NB4 (cell line): ENCODE measurements at regions not wholly inside any gene's neighbourhood (a gene's known extent, or its start where the extent isn't known, plus 50 kb on each side); places are given as distances from the start of the nearest gene placed in this dataset.
A peak's percentile ranks its signal among the peaks of the same experiment; 100 is the strongest.

ENCODE experiments used
- DNase-seq: peaks from one replicate; pipeline ENCODE4 v3.0.0; 2010; ENCODE audit warnings: low read depth
- H3K4me3 ChIP-seq: one replicate; pipeline ENCODE4 v1.5.1; 2011; ENCODE audit warnings: mild to moderate bottlenecking, low read depth, low read length, moderate library complexity
- MYC ChIP-seq: IDR thresholded peaks from 2 replicates; pipeline ENCODE4 v1.6.1; 2011; ENCODE audit warnings: low read depth, low read length
- POLR2A ChIP-seq: IDR thresholded peaks from 2 replicates; pipeline ENCODE4 v1.6.1; 2011; ENCODE audit warnings: mild to moderate bottlenecking; ENCODE audit not compliant: insufficient read length; ENCODE audit errors: extremely low read depth
- TF ChIP-seq, protein P1 (sequence below): IDR thresholded peaks from 2 replicates; pipeline ENCODE4 v1.6.1; 2011; ENCODE audit warnings: low read depth, low read length
- TF ChIP-seq, protein P2 (sequence below): IDR thresholded peaks from one replicate; pipeline ENCODE4 v1.5.1; 2012; ENCODE audit warnings: low read depth, low read length

DNA sequence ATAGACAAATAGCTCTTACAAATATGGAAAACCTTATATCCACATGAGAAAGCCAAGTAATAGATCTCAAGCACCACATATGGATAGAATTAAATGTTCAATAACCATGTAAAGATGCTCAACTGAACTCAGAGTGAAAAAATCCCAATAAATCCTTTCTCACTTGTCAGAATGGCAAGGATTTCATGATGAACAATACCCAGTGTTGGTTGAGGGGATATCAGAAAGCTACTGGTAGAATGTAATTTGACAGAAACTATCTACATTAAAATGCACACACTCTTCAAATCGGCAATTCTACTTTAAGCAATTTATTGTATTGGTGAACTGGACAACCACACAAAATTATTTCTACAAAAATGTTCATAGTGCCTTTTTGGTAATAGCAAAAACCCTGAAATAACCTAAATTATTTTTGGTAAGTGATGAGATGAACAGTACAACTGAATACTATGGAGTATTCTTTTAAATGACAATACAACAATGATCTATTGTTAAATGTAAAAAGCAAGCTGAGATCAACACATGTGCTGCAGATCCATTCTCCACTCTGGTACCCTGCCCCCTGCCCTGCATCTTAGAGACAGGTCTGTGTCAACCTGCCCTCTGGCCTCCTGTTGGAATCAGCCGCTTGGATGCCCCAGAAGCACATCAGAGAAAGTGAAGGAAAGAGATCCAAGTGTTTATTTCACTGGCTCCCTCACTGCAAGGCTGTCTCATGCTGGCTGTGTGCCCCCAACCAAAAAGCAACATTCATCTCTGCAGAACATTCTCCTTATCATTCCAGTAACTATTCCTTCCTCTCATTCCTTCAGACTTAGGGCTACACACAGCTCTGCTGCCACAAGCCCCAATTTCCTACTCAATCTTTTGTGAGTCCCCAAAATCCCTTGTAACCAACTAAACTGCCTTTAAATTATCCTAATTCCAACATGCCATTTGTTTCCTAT lies 442.5 kb downstream of the LRATD1 start:
- TF ChIP-seq MYC, result no peak
- TF ChIP-seq, protein P1, sequence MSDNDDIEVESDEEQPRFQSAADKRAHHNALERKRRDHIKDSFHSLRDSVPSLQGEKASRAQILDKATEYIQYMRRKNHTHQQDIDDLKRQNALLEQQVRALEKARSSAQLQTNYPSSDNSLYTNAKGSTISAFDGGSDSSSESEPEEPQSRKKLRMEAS, result no peak
- TF ChIP-seq, protein P2, sequence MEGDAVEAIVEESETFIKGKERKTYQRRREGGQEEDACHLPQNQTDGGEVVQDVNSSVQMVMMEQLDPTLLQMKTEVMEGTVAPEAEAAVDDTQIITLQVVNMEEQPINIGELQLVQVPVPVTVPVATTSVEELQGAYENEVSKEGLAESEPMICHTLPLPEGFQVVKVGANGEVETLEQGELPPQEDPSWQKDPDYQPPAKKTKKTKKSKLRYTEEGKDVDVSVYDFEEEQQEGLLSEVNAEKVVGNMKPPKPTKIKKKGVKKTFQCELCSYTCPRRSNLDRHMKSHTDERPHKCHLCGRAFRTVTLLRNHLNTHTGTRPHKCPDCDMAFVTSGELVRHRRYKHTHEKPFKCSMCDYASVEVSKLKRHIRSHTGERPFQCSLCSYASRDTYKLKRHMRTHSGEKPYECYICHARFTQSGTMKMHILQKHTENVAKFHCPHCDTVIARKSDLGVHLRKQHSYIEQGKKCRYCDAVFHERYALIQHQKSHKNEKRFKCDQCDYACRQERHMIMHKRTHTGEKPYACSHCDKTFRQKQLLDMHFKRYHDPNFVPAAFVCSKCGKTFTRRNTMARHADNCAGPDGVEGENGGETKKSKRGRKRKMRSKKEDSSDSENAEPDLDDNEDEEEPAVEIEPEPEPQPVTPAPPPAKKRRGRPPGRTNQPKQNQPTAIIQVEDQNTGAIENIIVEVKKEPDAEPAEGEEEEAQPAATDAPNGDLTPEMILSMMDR, result no peak
- no peak for TF ChIP-seq POLR2A
- H3K4me3 ChIP-seq, result no peak overlapping the region
- DNase-seq, result no peak

DNA sequence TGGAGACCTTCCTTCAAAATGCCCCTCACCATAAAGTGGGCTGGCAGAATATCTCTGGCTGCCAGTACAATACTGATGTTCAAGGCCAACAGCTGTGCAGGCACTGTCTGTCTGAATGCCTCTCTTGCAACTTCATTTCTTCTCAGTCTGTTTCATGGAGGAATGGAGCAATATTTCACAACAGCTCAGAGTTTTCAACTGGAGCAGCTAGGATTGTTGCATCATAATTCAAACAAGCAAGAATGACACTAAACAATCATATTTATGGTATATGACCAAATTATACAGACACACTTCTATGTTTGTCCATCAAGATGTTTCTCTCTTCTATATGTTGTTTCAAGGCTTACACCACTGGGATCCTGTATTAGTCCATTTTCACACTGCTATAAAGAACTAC lies 444.2 kb downstream of the LRATD1 start:
- DNase-seq, result peak; percentile 11
- no peak overlapping the region for H3K4me3 ChIP-seq

DNA sequence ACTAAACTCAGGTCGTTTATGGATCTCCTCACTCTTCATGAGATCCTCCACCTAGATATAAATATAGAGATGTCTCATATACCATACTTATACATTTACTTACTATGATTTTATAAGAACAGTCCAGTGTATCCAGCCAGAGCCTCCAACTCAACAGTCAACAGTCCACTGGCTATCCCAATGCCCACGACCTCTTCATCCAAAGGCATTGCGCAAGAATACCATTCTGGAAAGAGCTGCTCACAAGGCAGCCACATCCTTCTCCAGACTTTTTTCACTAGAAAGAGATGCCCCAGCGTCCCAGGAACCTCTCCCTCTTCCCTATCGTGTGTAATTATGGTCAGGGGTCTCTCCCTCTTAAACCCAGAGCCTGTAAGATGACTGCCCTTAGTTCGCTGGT lies 448.8 kb downstream of the LRATD1 start:
- H3K4me3 ChIP-seq, result no peak overlapping the region
- TF ChIP-seq MYC (no peak), POLR2A (no peak)
- TF ChIP-seq, protein P1, result no peak
- TF ChIP-seq, protein P2, result no peak
- no peak for DNase-seq

More for the DNA sequence above, 444.2 kb downstream of the LRATD1 start:
- TF ChIP-seq, protein P2, result no peak
- no peak for TF ChIP-seq POLR2A
- TF ChIP-seq MYC, result no peak
- TF ChIP-seq, protein P1, result no peak

DNA sequence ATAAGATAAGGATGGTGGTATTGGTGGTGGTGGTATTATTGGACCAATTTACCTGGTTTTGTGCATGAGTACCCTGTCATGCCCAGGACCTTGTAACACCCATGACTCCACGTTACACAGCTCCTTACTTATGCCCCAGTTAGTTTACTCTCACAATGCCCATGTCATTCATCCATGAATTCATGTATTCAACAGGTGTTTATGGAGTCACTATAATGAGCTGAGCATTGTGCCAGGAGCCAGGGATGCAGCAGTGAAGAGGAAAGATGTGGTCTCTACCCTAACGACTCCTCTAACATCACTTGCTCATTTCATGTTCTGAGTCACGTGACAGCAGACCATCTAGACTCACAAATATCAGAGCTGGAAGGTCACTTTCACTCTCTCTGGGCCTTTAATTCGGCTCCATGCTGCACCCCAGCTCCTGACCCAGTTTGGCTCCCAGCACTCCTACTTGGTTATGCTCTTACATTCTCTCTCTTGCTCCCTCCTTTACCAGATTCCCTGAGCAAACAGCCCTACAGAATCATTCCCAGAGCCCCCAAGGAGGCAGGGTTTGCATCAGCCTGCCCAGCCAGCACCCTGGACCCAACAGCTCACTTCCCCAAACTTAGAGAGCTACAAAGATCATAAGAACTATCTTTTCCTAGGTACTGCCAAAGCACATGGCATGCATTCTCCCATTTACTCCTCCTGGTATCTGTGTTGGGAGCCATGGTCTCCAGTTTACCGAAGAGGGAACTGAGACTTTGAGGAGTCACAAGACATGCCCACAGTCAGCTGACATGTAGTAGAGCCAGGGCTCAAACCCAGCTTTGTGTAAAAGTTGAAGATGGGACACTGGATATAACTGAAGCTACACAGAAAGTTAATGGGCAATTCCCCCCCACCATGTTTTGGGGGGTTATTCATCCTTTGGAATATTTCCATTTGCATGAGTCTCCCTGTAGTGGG lies 449.9 kb downstream of the LRATD1 start:
- no peak for DNase-seq
- H3K4me3 ChIP-seq, result no peak overlapping the region
- TF ChIP-seq, protein P2, result no peak
- no peak for TF ChIP-seq MYC

DNA sequence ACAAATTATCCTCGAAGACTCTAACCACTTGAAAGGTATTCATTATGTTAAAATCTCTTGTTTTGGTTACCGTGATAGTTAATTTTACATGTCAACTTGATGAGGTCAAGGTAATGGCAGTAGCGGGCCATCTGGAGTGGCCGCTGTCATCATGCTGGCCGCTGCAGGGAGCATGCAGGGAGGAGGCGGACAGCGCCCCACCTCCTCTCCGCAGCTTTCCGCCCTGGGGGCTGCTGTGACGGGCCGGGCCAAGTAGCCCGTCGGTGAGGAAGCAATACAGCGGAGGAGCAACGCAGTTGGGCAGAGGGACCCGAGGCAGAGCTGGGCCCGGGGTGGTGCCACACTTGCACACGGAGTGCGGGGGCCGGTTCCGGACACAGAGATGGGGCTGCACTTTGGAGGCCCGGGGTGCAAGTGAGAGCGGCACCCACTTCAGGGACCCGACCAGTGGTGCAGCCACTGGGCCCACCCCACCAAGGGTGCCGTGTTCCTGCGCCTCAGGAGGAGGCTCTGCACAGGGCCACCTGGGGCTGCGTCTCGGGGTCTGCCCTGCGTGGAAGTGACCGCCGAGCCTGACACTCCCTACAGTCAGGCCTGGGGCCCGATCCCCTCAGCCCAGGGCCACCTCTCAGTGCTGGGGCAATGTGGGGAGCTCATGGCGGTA lies 452.4 kb downstream of the LRATD1 start:
- no peak overlapping the region for H3K4me3 ChIP-seq
- no peak for DNase-seq
- TF ChIP-seq POLR2A, result no peak
- TF ChIP-seq, protein P1, result no peak
- TF ChIP-seq, protein P2, result no peak
- TF ChIP-seq MYC, result no peak
